ENCODE measurements at regions not wholly inside any gene's neighbourhood (a gene's known extent, or its start where the extent isn't known, plus 50 kb on each side); places are given as distances from the start of the nearest gene placed in this dataset.

- Histone ChIP-seq H3K36me3 (ENCODE audit: control insufficient read depth, insufficient read depth, low read length) (no peaks in the 10 kb centered on the region), H3K27me3 (replicated peaks; ENCODE audit: control insufficient read depth, insufficient read depth, low read length) (no peaks in the 10 kb centered on the region), H3K4me3 (replicated peaks; ENCODE audit: low read depth, low read length) (no peak overlapping the region)
- no peak for DNase-seq (ENCODE audit: extremely low read depth, insufficient read length)
- TF ChIP-seq CTCF (IDR thresholded peaks at IDR 0.05; ENCODE audit: insufficient read depth, low read length, poor library complexity, severe bottlenecking): no peak
These were observed 686.5 kb downstream of the MECOM start for GRCh38 chr3:168976969-168977368.

GRCh38 chr3:168975576-168975975, 687.9 kb downstream of the MECOM start:
- no peak overlapping the region for H3K4me3 ChIP-seq (replicated peaks; ENCODE audit: low read depth, low read length)
- no peak for TF ChIP-seq CTCF (IDR thresholded peaks at IDR 0.05; ENCODE audit: insufficient read depth, low read length, poor library complexity, severe bottlenecking)
- no peaks in the 10 kb centered on the region for H3K27me3 ChIP-seq (replicated peaks; ENCODE audit: control insufficient read depth, insufficient read depth, low read length)
- DNase-seq (ENCODE audit: extremely low read depth, insufficient read length): no peak
- no peaks in the 10 kb centered on the region for H3K36me3 ChIP-seq (ENCODE audit: control insufficient read depth, insufficient read depth, low read length)

- DNase-seq (ENCODE audit: extremely low read depth, insufficient read length): no peak
- Histone ChIP-seq H3K27me3 (replicated peaks; ENCODE audit: control insufficient read depth, insufficient read depth, low read length) (no peaks in the 10 kb centered on the region), H3K36me3 (ENCODE audit: control insufficient read depth, insufficient read depth, low read length) (no peaks in the 10 kb centered on the region), H3K4me3 (replicated peaks; ENCODE audit: low read depth, low read length) (no peak overlapping the region)
- no peak for TF ChIP-seq CTCF (IDR thresholded peaks at IDR 0.05; ENCODE audit: insufficient read depth, low read length, poor library complexity, severe bottlenecking)
These were observed 688.7 kb downstream of the MECOM start for GRCh38 chr3:168974617-168975403.

- Histone ChIP-seq H3K36me3 (ENCODE audit: control insufficient read depth, insufficient read depth, low read length) (no peaks in the 10 kb centered on the region), H3K27me3 (replicated peaks; ENCODE audit: control insufficient read depth, insufficient read depth, low read length) (no peaks in the 10 kb centered on the region), H3K4me3 (replicated peaks; ENCODE audit: low read depth, low read length) (no peak overlapping the region)
- no peak for DNase-seq (ENCODE audit: extremely low read depth, insufficient read length)
- no peak for TF ChIP-seq CTCF (IDR thresholded peaks at IDR 0.05; ENCODE audit: insufficient read depth, low read length, poor library complexity, severe bottlenecking)
These were observed 689.6 kb downstream of the MECOM start for GRCh38 chr3:168973897-168974296.

GRCh38 chr3:168973206-168973605, 690.3 kb downstream of the MECOM start:
- Histone ChIP-seq H3K4me3 (replicated peaks; ENCODE audit: low read depth, low read length) (no peak overlapping the region), H3K36me3 (ENCODE audit: control insufficient read depth, insufficient read depth, low read length) (no peaks in the 10 kb centered on the region), H3K27me3 (replicated peaks; ENCODE audit: control insufficient read depth, insufficient read depth, low read length) (no peaks in the 10 kb centered on the region)
- no peak for DNase-seq (ENCODE audit: extremely low read depth, insufficient read length)
- no peak for TF ChIP-seq CTCF (IDR thresholded peaks at IDR 0.05; ENCODE audit: insufficient read depth, low read length, poor library complexity, severe bottlenecking)

Data from GM06990 (cell line).